NCI-H2171 treated with DMSO at 0.1 percent for 48 hours (cell line): ENCODE measurements at regions not wholly inside any gene's neighbourhood (a gene's known extent, or its start where the extent isn't known, plus 50 kb on each side); places are given as distances from the start of the nearest gene placed in this dataset.
"Not testable (repeated sequence)": the region's sequence is repeated elsewhere in the genome, so short reads cannot be mapped to it uniquely, and the experiment has no call there.

Experiments used
- DNase-seq: peaks from one replicate; lab custom pipeline; 2025; lab: John Stamatoyannopoulos, UW

DNA sequence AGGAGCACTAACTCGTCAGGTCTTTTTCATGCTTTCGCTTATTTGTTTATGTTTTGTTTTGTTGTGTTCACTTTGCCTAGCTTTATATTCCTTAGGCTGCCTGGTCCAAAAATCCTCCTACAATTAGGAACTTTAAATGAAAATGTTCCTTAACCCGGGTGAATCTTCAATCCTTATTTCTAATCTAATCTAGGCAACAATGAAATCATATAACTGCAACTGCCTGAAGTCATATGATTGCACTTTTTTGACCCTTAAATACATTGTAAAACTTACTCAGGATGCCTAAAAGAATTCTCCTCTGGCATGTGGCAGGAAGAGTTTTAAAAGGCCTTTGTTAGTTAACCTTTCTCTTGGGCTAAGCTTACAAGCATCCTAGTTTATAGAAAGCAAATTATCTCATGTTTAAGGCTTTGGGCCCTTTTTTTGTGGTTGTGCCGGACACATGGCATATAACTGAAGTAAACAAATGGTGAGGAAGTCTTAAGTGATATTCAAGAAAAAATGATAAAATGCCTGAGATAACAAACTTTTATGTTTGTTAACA is 279.4 kb downstream of the FAT4 start:
- no peak for DNase-seq

DNA sequence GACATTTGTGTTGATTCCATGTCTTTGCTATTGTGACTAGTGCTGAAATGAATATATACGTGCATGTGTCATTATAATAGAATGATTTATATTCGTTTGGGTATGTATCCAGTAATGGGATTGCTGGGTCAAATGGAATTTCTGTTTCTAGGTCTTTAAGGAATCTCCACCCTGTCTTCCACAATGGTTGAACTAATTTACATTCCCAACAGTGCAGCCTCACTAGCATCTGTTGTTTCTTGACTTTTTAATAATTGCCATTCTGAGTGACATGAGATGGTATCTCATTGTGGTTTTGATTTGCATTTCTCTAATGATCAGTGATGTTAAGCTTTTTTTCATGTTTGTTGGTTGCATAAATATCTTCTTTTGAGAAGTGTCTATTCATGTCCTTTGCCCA is 291.2 kb downstream of the FAT4 start:
- not testable (repeated sequence) for DNase-seq

DNA sequence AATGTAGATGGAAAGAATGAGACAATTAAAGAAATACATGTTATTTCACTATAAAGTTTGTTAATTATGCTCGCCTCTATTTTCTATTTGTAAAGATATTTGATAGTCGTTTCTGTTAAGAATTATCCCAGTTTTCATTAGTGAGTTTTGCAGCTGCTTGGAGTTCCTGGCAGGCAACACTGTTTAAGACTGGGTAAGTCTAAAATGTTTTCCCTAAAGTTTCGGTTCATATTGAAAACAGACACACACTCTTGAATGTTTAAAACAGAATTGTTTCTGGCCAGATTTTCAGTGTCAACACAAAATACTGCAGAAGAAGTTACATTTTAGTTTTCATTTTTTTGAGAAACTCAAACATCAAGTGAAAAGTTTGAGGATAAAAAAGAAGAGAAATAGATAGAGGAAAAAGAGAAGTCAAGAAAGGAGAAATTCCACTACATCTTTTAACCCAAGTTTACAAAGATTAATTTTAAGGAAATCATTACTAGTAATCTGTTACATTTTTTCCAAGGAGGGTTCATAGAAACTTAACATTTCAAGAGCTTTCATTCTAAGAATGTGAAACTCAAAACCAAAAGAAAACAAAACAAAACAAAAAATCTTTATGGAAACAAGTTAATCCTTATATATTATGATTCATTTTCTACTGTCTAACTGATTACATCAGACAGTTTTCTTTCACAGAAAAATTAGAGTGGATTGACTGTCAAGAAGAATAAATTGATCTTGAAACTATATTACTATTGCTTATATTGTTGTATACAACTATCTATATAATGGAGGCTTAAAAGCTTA is 305.5 kb downstream of the FAT4 start:
- DNase-seq, result no peak

DNA sequence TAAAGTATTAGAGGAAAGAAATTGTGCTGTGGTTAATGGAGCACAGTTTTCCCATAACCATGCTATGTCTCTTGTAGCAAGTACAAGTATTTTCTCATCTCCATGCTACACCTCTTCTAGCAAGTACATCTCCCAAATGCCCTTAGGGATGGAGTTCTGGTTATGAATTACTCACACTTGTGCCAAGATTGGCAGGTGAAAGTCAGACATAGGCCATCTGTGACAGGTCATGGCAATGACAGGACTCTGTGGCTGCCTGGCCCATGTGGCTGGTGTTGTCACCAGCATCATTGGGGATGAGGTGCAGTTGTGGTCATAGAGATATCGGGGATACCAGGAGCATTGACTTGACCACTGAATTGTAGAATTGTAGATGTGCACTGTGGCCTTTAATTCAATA is 310.2 kb downstream of the FAT4 start:
- DNase-seq, result no peak

DNA sequence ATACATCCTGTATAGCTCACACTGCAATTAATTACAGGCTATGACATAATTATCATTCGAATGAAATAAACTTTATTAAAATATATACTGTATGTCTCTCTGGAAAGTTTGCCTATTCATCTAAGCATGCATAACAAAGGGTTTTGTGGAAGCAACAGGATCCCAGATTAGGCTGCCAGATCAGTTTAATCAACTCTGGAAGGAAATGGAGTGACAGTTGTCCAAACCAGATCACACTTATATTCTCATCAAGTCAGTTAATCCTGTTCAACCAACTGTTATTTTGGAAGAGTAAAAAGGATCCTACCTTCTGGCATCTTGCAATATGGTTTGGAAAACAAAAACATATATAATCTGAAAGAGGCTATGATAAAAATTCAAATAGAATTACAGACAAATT is 312.2 kb downstream of the FAT4 start:
- DNase-seq, result no peak

DNA sequence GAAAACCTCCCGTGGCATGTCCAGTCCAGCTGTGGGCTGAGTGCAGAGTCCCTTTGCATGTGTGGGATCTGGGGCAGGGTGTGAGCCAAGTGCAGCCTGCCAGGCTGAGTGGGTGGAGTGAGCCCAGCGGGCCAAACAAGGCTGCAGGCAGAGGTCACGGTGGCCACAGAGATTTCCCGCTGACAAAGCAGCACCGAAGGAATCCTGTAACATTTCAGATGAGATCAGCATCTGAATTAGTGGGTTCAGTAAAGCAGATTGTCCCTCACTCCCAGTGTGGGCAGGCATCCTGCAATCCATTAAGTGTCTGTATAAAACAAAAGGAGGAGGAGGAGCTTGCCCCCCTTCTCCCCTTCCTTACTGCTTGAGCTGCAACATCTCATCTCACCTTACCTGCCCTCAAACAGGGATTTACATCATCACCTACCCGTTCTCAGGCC is 324.4 kb downstream of the FAT4 start:
- no peak for DNase-seq

DNA sequence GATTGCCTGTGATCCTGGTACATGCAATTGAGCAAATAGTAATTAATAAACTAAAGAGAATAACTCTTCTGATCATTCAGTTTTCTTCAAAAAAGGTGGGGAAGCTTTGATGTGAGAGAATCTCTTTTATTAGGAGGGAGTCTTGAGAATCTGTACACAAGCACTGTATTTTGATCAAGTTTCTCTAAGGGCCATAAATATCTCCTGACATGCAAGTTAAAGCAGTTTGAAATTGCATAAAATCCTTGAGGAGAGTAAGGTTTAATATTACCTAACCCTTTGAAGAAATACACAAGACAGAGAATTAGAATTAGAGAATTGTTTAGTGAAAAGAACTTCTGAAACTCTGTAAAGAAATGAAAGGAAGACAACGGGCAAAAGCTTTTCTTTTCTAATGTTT is 326.9 kb downstream of the FAT4 start:
- no peak for DNase-seq

DNA sequence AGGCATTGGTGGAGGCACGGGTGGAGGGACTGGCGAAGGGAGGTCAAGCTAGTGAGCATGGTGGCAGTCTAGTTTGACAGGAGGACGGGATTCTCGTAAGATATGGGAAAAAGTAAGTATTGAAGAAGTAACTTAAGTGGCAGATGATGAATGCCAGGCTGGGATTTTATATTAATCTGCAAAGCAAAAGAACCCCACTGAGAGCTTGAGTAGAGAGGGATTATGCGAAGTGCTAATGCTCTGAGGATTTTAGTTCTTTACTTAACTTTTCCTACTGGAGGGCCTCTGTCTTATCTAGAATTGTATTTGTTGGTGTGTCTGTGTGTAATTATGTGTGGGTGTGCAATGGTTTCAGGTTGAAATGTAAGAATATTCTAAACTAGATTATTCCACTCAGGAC is 327.9 kb downstream of the FAT4 start:
- no peak for DNase-seq

DNA sequence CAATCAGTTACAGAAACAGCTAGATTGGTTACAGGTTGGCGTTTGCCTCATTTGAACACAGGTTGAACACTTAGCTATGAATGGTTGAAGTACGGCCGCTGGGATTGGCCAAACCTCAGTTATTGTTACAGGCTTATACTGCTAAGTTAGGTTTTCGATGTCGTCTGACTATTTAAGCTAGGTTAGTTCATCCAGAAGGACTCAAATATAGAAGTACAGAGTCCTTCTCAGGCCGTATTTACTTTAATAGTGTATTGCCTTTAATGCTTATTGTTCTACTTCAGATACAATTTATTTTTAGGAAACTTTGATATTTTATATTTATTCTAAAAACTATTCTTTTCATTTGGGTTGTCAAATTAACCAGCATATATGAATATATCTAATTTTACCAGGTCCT is 334.7 kb downstream of the FAT4 start:
- DNase-seq, result no peak

DNA sequence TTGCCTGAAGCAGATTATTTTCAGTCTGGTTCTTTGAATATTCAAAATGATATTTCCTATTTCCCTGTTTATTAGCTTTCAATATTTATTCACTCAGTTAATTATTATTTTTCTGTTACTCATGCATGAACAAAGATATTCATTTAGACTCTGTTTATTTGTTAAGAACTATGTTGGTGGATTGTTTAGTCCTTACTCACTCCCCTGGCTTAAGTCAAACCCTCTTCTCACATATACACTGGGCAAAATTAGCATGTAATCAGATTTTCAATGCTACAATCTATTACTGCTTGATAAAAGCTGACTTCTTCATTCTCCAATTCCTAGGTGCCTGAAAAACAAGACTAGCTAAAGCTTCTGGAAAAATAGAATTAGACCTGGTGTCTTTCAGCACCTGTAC is 335.8 kb downstream of the FAT4 start:
- no peak for DNase-seq

DNA sequence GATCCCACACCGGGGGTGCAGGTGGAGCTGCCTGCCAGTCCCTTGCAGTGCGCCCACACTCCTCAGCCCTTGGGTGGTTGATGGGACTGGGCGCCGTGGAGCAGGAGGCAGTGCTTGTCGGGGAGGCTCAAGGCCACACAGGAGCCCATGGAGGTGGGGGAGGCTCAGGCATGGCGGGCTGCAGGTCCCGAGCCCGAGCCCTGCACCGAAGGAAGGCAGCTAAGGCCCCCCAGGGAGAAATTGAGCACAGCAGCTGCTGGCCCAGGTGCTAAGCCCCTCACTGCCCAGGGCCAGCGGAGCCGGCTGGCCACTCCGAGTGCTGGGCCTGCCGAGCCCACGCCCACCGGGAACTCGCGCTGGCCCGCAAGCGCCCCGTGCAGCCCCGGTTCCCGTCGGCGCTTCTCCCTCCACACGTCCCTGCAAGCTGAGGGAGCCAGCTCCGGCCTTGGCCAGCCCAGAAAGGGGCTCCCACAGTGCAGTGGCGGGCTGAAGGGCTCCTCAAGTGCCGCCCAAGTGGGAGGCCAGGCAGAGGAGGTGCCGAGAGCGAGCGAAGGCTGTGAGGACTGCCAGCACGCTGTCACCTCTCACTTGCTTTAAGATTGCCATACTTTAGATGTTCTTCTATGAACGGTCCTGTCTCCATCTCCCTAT is 337.1 kb downstream of the FAT4 start:
- not testable (repeated sequence) for DNase-seq

DNA sequence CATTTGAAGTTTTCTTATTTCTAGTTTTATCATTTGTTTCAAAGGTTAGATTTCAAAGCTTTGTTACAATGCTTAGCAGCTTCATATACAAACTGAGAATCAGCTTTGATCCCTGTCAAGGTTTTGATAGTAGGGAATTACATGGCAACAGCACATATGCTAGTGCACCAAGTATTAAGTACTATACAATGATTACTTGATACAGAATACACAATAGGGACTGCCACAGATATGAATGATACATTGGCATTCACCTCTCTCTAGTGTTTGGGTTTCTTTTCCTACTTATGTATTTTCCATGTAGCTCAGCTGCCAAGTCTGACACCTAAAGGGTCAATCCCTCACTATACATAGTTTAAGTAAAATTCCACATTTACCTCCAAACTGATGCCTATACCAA is 344.0 kb downstream of the FAT4 start:
- no peak for DNase-seq

DNA sequence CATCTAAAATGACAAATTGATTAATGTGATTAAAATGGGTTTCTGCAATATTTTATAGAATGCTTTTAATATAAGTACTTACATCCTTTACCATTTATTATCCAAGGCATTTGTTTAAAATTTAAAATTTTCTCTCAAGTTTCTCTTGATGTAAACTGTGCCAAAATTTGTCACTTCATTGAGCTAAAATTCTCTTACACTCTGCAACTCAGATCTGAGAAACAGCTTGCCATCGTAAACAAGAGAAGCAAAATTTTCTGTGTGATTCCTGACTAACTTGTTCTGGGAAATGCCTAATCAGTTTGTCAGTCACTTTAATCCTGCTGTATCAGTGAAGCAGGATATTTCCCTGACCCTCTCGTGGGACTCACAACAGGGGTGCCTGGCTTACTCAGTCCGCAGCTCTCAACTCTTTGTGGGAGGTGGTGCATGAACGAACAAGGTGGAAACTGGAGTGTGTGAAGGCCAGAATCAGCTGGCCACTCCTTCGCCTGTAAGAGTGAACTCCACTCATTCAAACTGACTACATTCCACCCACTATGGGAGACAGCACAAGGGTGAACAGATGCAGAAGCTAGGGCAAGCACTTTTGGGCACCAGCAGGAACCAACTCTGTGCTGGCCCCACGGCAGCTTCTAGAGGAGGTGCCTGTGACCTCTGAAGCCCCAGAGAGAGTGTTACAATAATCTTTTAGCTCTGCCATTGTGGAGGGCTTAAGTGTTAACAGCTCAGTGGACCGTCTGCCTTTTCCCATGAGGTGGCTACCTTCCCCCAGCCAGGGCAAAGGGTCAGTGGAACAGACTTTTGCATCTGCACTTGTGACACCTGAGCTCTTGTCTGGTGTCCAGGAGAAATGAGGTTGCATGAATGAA is 349.4 kb downstream of the FAT4 start:
- DNase-seq, result no peak

DNA sequence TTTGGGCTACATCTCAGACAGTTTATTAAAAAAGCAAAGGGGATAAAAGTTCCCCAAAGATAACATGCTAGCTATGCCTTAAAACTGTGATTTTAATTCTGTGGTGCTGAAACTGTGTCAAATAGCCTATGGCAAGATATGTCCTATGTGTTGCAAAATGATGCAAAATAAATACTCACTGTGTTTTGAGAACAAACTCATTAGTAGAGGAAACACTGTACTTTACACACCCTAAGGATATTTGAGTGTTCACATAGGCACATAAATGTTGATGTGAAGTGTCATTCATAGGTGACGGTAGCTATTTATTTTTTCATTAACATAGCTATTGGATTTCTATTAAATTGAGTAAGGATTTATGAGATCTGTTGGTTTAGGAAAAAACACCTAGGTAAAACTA is 351.9 kb downstream of the FAT4 start:
- no peak for DNase-seq

DNA sequence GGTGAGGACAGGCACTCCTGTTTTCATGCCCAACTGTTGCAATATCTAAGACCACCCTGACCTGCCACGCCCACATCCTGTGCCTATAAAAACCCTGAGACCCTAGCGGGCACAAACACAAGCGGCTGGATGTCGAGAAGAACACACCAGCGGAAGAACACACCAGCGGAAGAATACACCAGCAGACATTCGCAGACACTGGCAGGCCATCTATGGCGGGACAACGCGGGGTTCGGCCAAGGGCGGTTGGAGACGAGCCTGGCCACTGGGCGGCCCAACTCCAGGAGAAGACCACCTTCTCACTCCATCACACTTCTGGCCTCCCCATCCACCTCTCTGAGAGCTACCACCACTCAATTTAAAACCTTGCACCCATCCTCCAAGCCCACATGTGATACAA is 361.4 kb downstream of the FAT4 start:
- DNase-seq, result no peak

DNA sequence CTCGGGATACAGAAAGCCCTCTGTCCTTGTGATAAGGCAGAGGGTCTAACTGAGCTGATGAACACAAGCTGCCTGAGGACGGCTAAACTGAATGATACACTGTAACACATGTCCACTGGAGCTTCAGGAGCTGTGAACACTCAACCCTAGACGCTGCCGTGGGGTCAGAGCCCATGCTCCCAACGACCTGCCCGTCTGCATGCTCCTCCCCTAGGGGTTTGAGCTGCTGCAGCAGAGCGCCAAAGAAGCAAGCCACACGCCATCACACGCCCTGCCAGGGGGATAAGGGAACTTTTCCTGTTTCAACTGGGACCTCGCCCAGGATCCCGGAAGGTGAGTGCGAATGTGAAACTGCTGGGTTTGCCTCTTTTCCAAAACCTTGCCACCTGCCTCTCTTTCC is 361.8 kb downstream of the FAT4 start:
- DNase-seq, result no peak

DNA sequence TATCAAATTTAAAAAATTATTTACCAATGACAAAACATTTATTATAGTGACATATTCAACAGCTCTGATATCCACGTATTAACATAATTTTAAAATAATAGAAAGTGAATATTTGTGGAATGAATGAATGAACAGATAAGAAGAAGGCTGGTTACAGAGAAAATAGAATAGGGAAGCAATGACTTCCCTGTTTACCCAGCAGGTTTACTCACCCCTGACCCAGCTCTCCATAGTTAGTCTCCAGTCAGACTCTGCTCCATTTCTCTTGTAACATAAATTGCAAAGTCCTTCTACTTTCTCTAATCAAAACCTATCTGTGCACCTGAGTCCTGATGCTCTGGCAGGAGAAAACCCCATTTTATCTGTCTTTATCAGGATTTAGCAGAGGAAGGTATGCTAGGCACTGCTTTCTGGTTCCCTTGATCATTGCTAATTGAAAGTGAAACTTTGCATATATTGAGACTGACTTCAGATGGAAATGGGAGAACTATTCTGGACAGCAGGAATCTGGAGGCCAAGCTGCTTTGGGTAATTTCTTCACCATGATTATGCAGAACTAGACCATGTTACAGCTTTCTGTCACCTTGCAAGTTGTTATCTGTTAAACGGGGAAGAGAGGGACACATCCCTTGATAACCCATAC is 363.0 kb downstream of the FAT4 start:
- DNase-seq, result no peak

DNA sequence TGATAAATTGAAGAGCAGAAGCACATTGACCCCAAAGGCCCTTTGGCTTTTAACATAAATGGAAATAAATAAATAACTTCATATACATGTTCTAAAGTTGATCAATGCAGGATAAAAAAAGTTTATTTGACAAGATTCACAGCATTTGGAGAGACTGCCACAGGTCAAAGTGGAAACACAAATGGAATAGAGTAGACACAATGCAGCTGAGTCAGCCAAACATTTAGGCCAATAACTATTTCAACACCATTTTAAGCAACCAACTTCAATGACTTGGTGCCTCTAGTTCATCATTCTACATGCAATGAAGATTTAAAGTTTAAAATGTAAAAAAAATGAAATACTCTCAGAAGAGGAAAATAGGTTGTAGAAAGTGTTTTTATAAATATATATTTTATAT is 365.2 kb downstream of the FAT4 start:
- DNase-seq, result no peak

DNA sequence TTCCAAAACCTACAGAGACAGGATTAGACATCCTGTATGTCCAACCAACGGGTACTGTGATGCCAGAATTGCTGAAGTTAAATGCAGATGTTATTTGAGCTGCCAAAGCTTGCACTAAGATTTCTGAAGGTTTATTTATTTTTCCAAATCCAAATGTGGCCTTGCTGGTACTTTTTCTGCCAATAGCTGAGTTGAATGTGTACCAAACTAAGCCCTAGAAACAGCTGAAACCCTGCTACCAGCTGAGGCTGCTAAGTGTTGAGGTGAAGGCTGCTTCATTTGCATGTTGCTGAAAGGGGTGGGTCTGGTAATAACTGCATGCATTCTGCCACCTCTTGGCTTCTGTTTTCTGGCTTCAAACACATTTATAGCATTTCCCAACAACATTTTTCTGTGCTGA is 366.5 kb downstream of the FAT4 start:
- DNase-seq, result no peak

DNA sequence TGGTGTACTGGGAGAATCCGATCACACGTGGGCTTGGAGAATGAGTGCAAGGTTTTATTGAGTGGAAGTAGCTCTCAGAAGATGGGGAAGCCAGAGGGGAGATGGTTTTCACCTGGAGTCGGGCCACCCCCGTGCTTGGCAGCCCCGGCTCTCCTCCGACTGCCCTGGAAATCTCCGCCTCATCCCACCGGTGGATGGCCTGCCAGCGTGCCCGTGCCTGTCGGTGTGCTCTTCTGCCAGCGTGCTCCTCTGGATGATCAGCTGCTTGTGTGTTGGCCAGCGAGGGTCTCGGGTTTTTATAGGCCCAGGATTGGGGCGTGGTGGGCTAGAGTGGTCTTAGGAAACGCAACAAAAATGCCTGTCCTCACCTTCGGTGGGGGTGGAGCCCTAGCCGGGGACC is 368.0 kb downstream of the FAT4 start:
- DNase-seq, result no peak

DNA sequence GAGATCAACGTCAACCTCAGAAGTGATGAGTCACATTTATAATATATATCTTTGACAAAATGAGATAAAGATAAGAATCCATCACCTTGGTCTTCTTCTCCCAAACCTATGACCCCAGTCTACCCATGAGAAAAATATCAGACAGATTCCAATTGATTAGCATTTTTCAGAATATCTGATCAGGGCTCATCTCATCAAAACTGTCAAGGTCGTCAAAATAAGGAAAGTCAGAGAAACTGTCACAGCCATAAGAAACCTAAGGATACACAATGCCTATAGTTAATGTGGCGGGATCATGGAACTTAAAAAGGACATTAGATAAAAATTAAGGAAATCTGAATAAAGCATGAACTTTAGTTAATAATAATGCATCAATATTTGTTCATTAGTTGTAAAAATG is 374.1 kb downstream of the FAT4 start:
- DNase-seq, result no peak

DNA sequence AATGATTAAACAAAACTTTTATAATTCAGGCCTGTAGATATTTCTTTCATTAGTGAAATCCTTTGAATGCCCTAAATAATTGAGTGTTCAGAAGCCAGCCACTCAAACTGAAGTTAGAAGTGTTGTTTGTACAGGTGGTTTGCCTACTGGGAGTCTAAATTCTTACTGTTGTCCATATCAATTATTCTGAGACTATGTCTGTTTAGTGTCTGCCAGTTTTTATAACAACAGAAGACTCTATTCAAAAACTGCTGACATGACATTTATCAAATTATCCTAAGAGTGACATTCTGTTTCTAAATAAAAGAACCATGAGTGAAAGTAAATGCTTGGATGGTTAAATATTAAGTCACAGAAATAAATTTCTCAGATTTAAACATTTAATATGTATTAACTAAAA is 375.1 kb downstream of the FAT4 start:
- no peak for DNase-seq
